ENCODE measurements at regions not wholly inside any gene's neighbourhood (a gene's known extent, or its start where the extent isn't known, plus 50 kb on each side); places are given as distances from the start of the nearest gene placed in this dataset.

- ATAC-seq (replicated peaks) (no peak), DNase-seq (no peak)
- peaks cover 7 to 11% of the 10 kb centered on the region in 2 donors for H3K27me3 Mint-ChIP-seq
- H3K9me3 Mint-ChIP-seq = no peaks in the 10 kb centered on the region
- H3K36me3 Mint-ChIP-seq = no peaks in the 10 kb centered on the region
- no peak overlapping the region for H3K4me3 Mint-ChIP-seq
- H3K27ac Mint-ChIP-seq = no peak overlapping the region
- H3K4me1 Mint-ChIP-seq = no peaks in the 10 kb centered on the region
Measured at GRCh38 chr22:44401783-44402110, 89.0 kb upstream of the SHISAL1 start.

DNA sequence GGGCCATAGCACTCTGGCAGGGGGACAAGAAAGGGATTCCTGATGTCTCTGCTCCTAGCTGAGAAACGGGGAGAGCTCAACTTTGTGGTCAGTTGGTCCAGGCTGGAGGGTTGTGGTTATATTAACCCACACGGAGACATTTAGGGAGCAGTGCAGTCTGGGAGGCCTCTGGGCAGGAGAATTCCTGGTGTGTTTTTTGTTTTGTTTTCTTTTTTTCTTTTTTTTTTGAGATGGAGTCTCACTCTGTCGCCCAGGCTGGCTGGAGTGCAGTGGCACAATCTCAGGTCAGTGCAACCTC, 88.0 kb upstream of the SHISAL1 start:
- Mint-ChIP-seq H3K4me3 (no peak overlapping the region), H3K9me3 (no peaks in the 10 kb centered on the region), H3K27ac (no peak overlapping the region), H3K4me1 (no peaks in the 10 kb centered on the region), H3K36me3 (no peaks in the 10 kb centered on the region), H3K27me3 (peaks cover 13 to 16% of the 10 kb centered on the region in 2 donors)
- ATAC-seq (replicated peaks) (no peak), DNase-seq (no peak)

DNA sequence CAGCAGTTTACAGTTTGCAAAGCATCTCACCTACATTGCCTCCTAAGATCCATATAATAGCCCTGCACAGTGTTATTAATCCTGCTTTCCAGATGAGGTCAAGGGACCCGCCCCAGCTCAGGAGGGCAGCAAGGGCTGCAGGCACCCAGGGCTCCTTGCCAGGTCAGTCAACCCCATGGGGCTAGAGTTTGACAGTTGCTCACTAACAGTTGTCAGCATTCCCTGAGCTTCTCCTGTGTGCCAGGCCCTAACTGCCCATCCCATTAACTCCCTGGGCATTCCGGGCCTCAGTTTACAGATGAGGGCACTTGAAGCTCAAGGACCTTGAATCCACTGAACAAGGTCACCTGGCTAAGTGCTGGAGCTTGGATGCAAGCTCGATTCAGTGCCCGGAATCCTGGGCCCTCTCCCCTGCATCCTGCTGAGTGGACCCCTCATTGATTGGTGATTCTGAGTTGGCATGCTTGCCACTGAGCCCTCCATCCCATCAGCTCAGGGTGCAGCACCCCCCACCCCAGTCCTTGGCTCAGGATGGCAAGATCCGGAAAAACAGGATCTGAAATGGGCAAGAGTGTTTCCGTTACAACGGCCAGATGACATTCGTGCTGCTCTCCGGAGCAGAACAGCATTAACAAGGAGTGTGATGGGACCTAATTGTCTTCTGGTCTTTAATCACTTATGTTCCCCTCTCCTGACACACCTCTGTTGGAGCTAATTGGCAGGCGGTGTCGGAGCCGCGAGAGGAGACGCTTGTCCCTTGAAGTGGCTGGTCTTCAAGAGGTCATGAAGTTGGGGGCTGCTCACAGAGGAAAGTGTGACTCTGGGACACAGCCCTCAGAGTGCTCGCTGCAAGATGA, 87.4 kb upstream of the SHISAL1 start:
- no peak for ATAC-seq (replicated peaks)
- no peak for DNase-seq
- H3K27ac Mint-ChIP-seq = peak overlapping the region; percentile 7
- H3K9me3 Mint-ChIP-seq = no peaks in the 10 kb centered on the region
- H3K4me3 Mint-ChIP-seq = no peak overlapping the region
- H3K36me3 Mint-ChIP-seq = no peaks in the 10 kb centered on the region
- H3K27me3 Mint-ChIP-seq = peaks cover 19 to 20% of the 10 kb centered on the region in 2 donors
- H3K4me1 Mint-ChIP-seq = no peaks in the 10 kb centered on the region

- no peak for DNase-seq
- H3K4me1 Mint-ChIP-seq = no peaks in the 10 kb centered on the region
Measured at GRCh38 chr22:44398856-44399837, 86.4 kb upstream of the SHISAL1 start.

GRCh38 chr22:44396727-44397722, 84.3 kb upstream of the SHISAL1 start:
- Mint-ChIP-seq H3K9me3 (no peaks in the 10 kb centered on the region), H3K4me3 (no peak overlapping the region), H3K27me3 (peaks cover 28 to 33% of the 10 kb centered on the region in 2 donors), H3K36me3 (no peaks in the 10 kb centered on the region), H3K27ac (no peak overlapping the region), H3K4me1 (no peaks in the 10 kb centered on the region)
- no peak for DNase-seq
- ATAC-seq (replicated peaks) = no peak

More at GRCh38 chr22:44398856-44399837, 86.4 kb upstream of the SHISAL1 start:
- no peak overlapping the region for H3K27ac Mint-ChIP-seq
- H3K9me3 Mint-ChIP-seq = no peaks in the 10 kb centered on the region
- no peaks in the 10 kb centered on the region for H3K36me3 Mint-ChIP-seq
- H3K27me3 Mint-ChIP-seq = peaks cover 24% of the 10 kb centered on the region in 2 donors
- no peak for ATAC-seq (replicated peaks)
- H3K4me3 Mint-ChIP-seq = no peak overlapping the region

- no peaks in the 10 kb centered on the region for H3K9me3 Mint-ChIP-seq
- no peaks in the 10 kb centered on the region for H3K36me3 Mint-ChIP-seq
- peaks cover 24 to 38% of the 10 kb centered on the region in 2 donors for H3K27me3 Mint-ChIP-seq
- no peak for ATAC-seq (replicated peaks)
- H3K4me3 Mint-ChIP-seq = no peak overlapping the region
- H3K27ac Mint-ChIP-seq = no peak overlapping the region
- H3K4me1 Mint-ChIP-seq = no peaks in the 10 kb centered on the region
- no peak for DNase-seq
Measured at GRCh38 chr22:44396021-44396726, 83.4 kb upstream of the SHISAL1 start.

- H3K9me3 Mint-ChIP-seq = no peaks in the 10 kb centered on the region
- peaks cover 25 to 38% of the 10 kb centered on the region in 2 donors for H3K27me3 Mint-ChIP-seq
- ATAC-seq (replicated peaks) (no peak), DNase-seq (no peak)
- H3K4me1 Mint-ChIP-seq = no peaks in the 10 kb centered on the region
- H3K27ac Mint-ChIP-seq = no peak overlapping the region
- no peak overlapping the region for H3K4me3 Mint-ChIP-seq
- no peaks in the 10 kb centered on the region for H3K36me3 Mint-ChIP-seq
Measured at GRCh38 chr22:44395118-44396005, 82.6 kb upstream of the SHISAL1 start.

DNA sequence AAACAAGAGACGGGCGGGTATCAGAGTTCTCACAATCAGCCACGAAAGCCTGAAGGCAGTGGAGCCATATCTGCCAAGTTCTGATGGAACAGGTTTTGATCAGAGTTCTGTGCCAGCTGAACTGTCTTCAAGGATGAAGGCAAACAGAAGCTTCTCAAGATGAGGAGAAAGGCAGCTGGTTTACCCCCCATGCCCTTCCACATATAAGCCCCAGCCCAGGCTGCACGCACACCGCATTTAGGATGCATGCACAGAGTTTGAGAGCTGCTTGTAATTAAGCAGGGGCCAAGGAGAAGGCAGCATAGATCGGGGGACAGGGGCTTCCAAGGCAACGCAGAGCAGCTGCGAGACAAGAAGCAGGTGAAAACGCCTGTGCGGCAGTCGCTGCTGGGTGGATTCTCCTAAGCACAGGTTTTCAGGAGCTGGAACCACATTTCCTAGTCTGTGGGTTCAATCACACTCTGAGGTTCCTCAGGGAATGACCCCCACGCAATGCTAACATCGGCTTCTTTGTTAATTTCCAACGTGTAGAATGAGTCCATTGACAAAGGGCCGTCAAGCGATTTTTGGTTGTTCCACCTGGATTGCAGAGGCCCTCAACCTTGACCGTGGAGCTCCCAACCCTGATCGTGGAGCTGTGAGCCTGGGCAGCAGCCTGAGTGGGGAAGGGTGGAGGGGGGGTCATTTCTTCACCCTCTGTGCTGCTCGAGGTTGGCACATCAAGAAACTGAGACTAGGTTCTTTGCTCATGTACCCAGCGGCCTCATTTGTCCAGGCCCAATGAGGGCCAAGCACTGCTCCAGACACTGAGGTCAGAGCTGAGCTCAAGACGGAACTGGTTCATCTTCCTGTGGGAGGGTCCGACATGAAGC, 81.7 kb upstream of the SHISAL1 start:
- peaks cover 30 to 44% of the 10 kb centered on the region in 2 donors for H3K27me3 Mint-ChIP-seq
- no peaks in the 10 kb centered on the region for H3K9me3 Mint-ChIP-seq
- H3K4me3 Mint-ChIP-seq = no peak overlapping the region
- H3K4me1 Mint-ChIP-seq = no peaks in the 10 kb centered on the region
- DNase-seq (no peak), ATAC-seq (replicated peaks) (no peak)
- H3K36me3 Mint-ChIP-seq = no peaks in the 10 kb centered on the region
- no peak overlapping the region for H3K27ac Mint-ChIP-seq

- Mint-ChIP-seq H3K9me3 (no peaks in the 10 kb centered on the region), H3K27me3 (peaks cover 30 to 47% of the 10 kb centered on the region in 2 donors), H3K36me3 (no peaks in the 10 kb centered on the region), H3K27ac (no peak overlapping the region), H3K4me3 (no peak overlapping the region), H3K4me1 (no peaks in the 10 kb centered on the region)
- DNase-seq = no peak
- no peak for ATAC-seq (replicated peaks)
Measured at GRCh38 chr22:44393066-44393465, 80.3 kb upstream of the SHISAL1 start.

DNA sequence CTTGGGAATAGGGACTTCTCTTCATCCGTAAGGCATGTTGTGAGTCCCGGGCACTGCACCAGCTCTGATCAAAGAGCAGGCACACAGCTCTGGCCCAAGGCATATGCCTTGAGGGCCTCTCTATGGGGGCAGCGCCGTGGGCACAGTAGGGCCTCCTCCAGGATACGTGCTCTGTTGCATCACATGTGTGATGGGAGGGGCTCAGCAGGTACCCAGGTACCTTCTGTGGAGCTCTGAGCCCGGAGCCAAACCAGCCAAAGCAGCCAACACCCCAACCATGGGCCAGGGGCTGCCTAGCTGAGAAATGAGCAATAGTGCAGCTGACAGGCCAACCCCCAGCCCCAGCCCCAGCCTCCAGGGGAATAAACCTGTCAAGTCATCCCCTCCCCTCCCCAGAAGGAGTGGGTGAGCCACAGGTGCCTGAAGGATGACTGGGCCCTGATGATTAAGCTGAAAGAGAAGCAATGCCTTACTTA, 79.7 kb upstream of the SHISAL1 start:
- ATAC-seq (replicated peaks) (no peak), DNase-seq (no peak)
- Mint-ChIP-seq H3K4me3 (no peak overlapping the region), H3K9me3 (no peaks in the 10 kb centered on the region), H3K36me3 (no peaks in the 10 kb centered on the region), H3K27ac (no peak overlapping the region), H3K4me1 (no peaks in the 10 kb centered on the region), H3K27me3 (peaks cover 31 to 48% of the 10 kb centered on the region in 2 donors)

GRCh38 chr22:44391481-44392445, 79.0 kb upstream of the SHISAL1 start:
- Mint-ChIP-seq H3K27ac (no peak overlapping the region), H3K4me3 (no peak overlapping the region), H3K27me3 (peaks cover 37 to 50% of the 10 kb centered on the region in 2 donors), H3K4me1 (no peaks in the 10 kb centered on the region), H3K9me3 (no peaks in the 10 kb centered on the region), H3K36me3 (no peaks in the 10 kb centered on the region)
- ATAC-seq (replicated peaks) (no peak), DNase-seq (no peak)
